ENCODE measurements at regions not wholly inside any gene's neighbourhood (a gene's known extent, or its start where the extent isn't known, plus 50 kb on each side); places are given as distances from the start of the nearest gene placed in this dataset.

DNA sequence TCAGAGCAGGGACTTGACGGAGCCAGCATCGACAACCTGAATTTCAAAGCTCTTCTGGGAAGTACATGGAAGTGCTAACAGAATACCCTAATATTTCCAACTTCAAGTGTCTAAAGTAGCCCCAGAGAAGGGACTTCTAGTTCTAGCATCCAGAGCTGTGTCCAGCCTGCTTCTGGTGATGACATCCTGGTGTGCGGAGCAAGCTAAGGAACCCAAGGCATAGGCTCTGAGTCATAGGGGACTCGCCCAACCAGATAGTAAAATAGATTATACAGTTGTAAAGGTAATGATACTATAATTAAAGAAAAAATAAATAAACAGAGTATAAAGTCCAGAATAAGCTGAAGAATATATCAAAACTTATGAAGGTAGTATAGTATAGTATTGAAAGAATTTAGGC is 108.1 kb upstream of the SERPINE2 start:
- TF ChIP-seq MTA2 (IDR thresholded peaks at IDR 0.05; ENCODE audit: low read depth), result no peak
- TF ChIP-seq CEBPB (IDR thresholded peaks at IDR 0.05; ENCODE audit: borderline replicate concordance in 1 of 2, low read depth in 2 of 2, low read length in 2 of 2), result no peak
- TF ChIP-seq, protein P1, sequence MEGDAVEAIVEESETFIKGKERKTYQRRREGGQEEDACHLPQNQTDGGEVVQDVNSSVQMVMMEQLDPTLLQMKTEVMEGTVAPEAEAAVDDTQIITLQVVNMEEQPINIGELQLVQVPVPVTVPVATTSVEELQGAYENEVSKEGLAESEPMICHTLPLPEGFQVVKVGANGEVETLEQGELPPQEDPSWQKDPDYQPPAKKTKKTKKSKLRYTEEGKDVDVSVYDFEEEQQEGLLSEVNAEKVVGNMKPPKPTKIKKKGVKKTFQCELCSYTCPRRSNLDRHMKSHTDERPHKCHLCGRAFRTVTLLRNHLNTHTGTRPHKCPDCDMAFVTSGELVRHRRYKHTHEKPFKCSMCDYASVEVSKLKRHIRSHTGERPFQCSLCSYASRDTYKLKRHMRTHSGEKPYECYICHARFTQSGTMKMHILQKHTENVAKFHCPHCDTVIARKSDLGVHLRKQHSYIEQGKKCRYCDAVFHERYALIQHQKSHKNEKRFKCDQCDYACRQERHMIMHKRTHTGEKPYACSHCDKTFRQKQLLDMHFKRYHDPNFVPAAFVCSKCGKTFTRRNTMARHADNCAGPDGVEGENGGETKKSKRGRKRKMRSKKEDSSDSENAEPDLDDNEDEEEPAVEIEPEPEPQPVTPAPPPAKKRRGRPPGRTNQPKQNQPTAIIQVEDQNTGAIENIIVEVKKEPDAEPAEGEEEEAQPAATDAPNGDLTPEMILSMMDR (IDR thresholded peaks at IDR 0.05 in 2 of 3, conservative IDR thresholded peaks at IDR 0.05 in 1 of 3; ENCODE audit: control insufficient read depth in 2 of 3, extremely low read depth in 1 of 3, insufficient read depth in 1 of 3, low read depth in 3 of 3, low read length in 3 of 3), result no peak
- TF ChIP-seq, protein P2, sequence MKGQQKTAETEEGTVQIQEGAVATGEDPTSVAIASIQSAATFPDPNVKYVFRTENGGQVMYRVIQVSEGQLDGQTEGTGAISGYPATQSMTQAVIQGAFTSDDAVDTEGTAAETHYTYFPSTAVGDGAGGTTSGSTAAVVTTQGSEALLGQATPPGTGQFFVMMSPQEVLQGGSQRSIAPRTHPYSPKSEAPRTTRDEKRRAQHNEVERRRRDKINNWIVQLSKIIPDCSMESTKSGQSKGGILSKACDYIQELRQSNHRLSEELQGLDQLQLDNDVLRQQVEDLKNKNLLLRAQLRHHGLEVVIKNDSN (IDR thresholded peaks at IDR 0.05; ENCODE audit: borderline replicate concordance, extremely low read length, insufficient read depth, low read depth, low read length), result no peak
- TF ChIP-seq NR2F1 (conservative IDR thresholded peaks at IDR 0.05), result no peak
- TF ChIP-seq NRF1 (conservative IDR thresholded peaks at IDR 0.05; ENCODE audit: low read depth, low read length), result no peak
- no peak for TF ChIP-seq POLR2A (IDR thresholded peaks at IDR 0.05; ENCODE audit: low read depth, low read length)
- no peak for TF ChIP-seq ATF7 (IDR thresholded peaks at IDR 0.05; ENCODE audit: low read depth)

Measured in GM12878 (cell line).